ENCODE measurements at regions not wholly inside any gene's neighbourhood (a gene's known extent, or its start where the extent isn't known, plus 50 kb on each side); places are given as distances from the start of the nearest gene placed in this dataset.

DNA sequence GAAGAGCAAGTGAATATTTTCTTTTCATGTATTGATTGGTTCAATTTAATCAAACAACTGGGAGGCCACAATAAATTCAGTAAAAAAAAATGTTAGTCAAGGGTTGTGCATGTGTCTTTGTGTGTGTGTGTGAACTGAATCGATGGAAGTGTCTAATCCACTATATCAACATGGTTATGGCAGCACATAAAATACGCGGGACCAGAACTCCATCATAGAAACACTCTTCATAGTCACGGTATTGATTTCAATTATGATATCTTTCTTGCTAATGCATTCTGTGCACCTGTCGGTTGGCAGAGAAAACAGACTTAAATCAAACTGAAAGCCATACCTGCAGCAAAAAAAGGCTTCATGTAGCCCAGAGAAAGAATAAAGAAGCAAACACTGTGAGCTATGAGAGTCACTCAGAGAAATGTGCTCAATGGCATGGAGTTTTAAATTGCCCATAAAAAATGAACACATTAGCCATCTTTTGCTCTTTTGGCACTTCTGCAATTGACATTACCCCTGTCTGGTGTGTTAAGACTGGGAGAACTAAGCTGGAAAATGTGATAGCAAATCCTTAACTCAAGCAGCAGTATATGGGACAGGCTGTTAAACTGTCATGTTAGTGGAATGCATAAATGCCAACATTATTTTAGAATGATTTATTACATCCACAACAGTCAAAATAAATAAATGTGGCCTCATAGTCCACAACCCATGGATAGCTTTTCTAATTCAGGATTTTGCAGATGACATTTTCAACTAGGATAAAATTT, 642.4 kb upstream of the C9orf72 start:
- no peak overlapping the region for H3K56ac ChIP-seq (replicated peaks; ENCODE audit: insufficient read length, low read depth, low read length)
- no peak overlapping the region for H2AFZ ChIP-seq (ENCODE audit: low read length)
- no peak overlapping the region for H3K14ac ChIP-seq (ENCODE audit: insufficient read length)
- H4K20me1 ChIP-seq (replicated peaks in 1 of 2; ENCODE audit: control insufficient read depth in 1 of 2, insufficient read depth in 2 of 2, low read length in 2 of 2), result no peaks in the 10 kb centered on the region
- H3K4me3 ChIP-seq (ENCODE audit: extremely low read depth in 1 of 4, insufficient read depth in 2 of 4, low read depth in 3 of 4, low read length in 4 of 4), result no peak overlapping the region
- no peak overlapping the region for H2BK20ac ChIP-seq (ENCODE audit: low read length)
- no peak overlapping the region for H3K23ac ChIP-seq (ENCODE audit: insufficient read length)
- no peak overlapping the region for H2BK12ac ChIP-seq (ENCODE audit: low read depth, low read length)
- H2AK5ac ChIP-seq (ENCODE audit: low read depth, low read length), result no peak overlapping the region
- no peak overlapping the region for H4K5ac ChIP-seq (ENCODE audit: insufficient read length, low read depth, low read length)
- no peaks in the 10 kb centered on the region for H3K27me3 ChIP-seq (replicated peaks in 1 of 4; ENCODE audit: control insufficient read depth in 3 of 4, extremely low read depth in 1 of 4, insufficient read depth in 3 of 4, low read length in 3 of 4)
- no peak overlapping the region for H3K27ac ChIP-seq (ENCODE audit: low read depth, low read length)
- H3K36me3 ChIP-seq (ENCODE audit: control insufficient read depth in 2 of 4, insufficient read depth in 4 of 4, low read length in 3 of 4), result no peaks in the 10 kb centered on the region
- TF ChIP-seq POLR2A (IDR thresholded peaks at IDR 0.05; ENCODE audit: control extremely low read depth in 1 of 2, low read depth in 2 of 2, low read length in 2 of 2) (no peak), NANOG (IDR thresholded peaks at IDR 0.05; ENCODE audit: insufficient read depth, low read depth, low read length, poor library complexity, severe bottlenecking) (no peak), SP2 (IDR thresholded peaks at IDR 0.05; ENCODE audit: low read length) (no peak), TAF1 (IDR thresholded peaks at IDR 0.05; ENCODE audit: low read depth, low read length) (no peak), CBX8 (IDR thresholded peaks at IDR 0.05; ENCODE audit: borderline replicate concordance, low read depth, low read length) (no peak), CHD2 (IDR thresholded peaks at IDR 0.05; ENCODE audit: low read length) (no peak), ASH2L (IDR thresholded peaks at IDR 0.05; ENCODE audit: low read length) (no peak), SP1 (IDR thresholded peaks at IDR 0.05; ENCODE audit: low read depth, low read length) (no peak), KDM4A (IDR thresholded peaks at IDR 0.05; ENCODE audit: low read depth, low read length, severe bottlenecking) (no peak), CTBP2 (IDR thresholded peaks at IDR 0.05; ENCODE audit: borderline replicate concordance, insufficient read depth, insufficient read length, low read length) (no peak), ZNF274 (IDR thresholded peaks at IDR 0.05; ENCODE audit: borderline replicate concordance, extremely low read depth, low read length) (no peak)
- no peak overlapping the region for H3K9ac ChIP-seq (replicated peaks in 1 of 4; ENCODE audit: extremely low read depth in 1 of 4, low read depth in 3 of 4, low read length in 3 of 4)
- H2BK120ac ChIP-seq (replicated peaks; ENCODE audit: low read depth, low read length), result no peak overlapping the region
- H3K4me2 ChIP-seq (ENCODE audit: insufficient read depth in 1 of 2, low read depth in 2 of 2, low read length in 2 of 2), result no peak overlapping the region
- H2BK15ac ChIP-seq (ENCODE audit: low read length), result no peak overlapping the region
- H3K23me2 ChIP-seq (ENCODE audit: low read depth, low read length), result no peaks in the 10 kb centered on the region
- H3K18ac ChIP-seq (ENCODE audit: extremely low read depth, low read length), result no peak overlapping the region
- no peak overlapping the region for H2BK5ac ChIP-seq (ENCODE audit: low read depth, low read length)
- no peak overlapping the region for H4K8ac ChIP-seq (ENCODE audit: extremely low read depth, insufficient read depth, low read length)
- ChIA-PET POLR2A (ENCODE audit: partially characterized antibody) (interaction anchor here (0.6 kb wide), 1 partner anchor 1056 kb away, joined by 4 read pairs; no protein-coding TSS in a partner anchor), CTCF (ENCODE audit: partially characterized antibody) (interaction anchor here (0.6 kb wide), 1 partner anchor 1477 kb away, joined by 3 read pairs; no protein-coding TSS in a partner anchor)
- 87% methylated on average over 5 of the region's 5 CpGs; no CpG with 5 or more reads in 1 of the 2 experiments for WGBS, 2 experiments (ENCODE audit: extremely low coverage in 1 of 2, insufficient coverage in 1 of 2, insufficient read length in 1 of 2, insufficient replicate concordance in 2 of 2, low coverage in 1 of 2, low lambda C conversion rate in 2 of 2, missing lambda C conversion rate in 1 of 2)
- no peaks in the 10 kb centered on the region for H3K79me2 ChIP-seq (ENCODE audit: control insufficient read depth in 1 of 2, insufficient read depth in 2 of 2, low read length in 2 of 2)
- H3K9me3 ChIP-seq (ENCODE audit: insufficient read depth in 2 of 2, low read depth in 1 of 2, low read length in 1 of 2), result no peaks in the 10 kb centered on the region
- H4K91ac ChIP-seq (replicated peaks; ENCODE audit: insufficient read length, low read length), result no peak overlapping the region
- H3K4me1 ChIP-seq (replicated peaks in 1 of 4; ENCODE audit: control insufficient read depth in 3 of 4, insufficient read depth in 4 of 4, low read length in 3 of 4), result no peaks in the 10 kb centered on the region
- no peak for DNase-seq (ENCODE audit: low read depth in 1 of 2, low spot score in 2 of 2)
- no peak for FAIRE-seq
- H3K79me1 ChIP-seq (ENCODE audit: low read depth, low read length), result no peaks in the 10 kb centered on the region
- no peak overlapping the region for H3K4ac ChIP-seq (replicated peaks; ENCODE audit: insufficient read length, low read depth, low read length)
